Epithelial cell of esophagus (primary cell): ENCODE measurements at regions not wholly inside any gene's neighbourhood (a gene's known extent, or its start where the extent isn't known, plus 50 kb on each side); places are given as distances from the start of the nearest gene placed in this dataset.

Experiments used
- DNase-seq: peaks from one replicate; pipeline ENCODE4 v3.0.0; 2010; ENCODE audit warnings: low read depth
- H3K4me3 ChIP-seq: 2 replicates; pipeline ENCODE4 v1.5.1; 2011; ENCODE audit warnings: mild to moderate bottlenecking, low read length, control low read depth
- TF ChIP-seq, protein P1 (sequence below): IDR thresholded peaks from 2 replicates; pipeline ENCODE4 v1.5.1; 2011; ENCODE audit warnings: low read depth, mild to moderate bottlenecking, low read length, control low read depth, inconsistent platforms; ENCODE audit not compliant: insufficient read depth; ENCODE audit errors: missing control alignments

DNA sequence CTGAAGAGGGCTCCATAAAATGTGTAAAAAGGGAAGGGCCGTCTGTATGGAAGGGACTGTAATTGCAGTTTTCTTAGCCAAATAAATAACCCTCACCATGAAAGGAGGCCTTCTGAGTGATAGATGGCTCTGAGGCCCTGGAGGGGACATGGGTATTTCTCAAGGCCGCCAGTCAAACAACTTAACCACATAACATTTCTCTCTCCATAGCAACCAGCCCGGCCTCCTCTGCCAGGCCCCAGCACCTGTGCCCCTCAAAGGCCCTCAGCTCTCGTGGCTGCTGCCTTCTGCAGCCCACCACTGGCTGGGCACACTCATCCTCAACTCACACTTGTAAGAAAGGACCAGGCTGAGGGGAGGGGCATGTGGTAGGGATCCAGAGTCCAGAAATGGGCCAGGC lies 57.0 kb upstream of the GJB5 start:
- TF ChIP-seq, protein P1, sequence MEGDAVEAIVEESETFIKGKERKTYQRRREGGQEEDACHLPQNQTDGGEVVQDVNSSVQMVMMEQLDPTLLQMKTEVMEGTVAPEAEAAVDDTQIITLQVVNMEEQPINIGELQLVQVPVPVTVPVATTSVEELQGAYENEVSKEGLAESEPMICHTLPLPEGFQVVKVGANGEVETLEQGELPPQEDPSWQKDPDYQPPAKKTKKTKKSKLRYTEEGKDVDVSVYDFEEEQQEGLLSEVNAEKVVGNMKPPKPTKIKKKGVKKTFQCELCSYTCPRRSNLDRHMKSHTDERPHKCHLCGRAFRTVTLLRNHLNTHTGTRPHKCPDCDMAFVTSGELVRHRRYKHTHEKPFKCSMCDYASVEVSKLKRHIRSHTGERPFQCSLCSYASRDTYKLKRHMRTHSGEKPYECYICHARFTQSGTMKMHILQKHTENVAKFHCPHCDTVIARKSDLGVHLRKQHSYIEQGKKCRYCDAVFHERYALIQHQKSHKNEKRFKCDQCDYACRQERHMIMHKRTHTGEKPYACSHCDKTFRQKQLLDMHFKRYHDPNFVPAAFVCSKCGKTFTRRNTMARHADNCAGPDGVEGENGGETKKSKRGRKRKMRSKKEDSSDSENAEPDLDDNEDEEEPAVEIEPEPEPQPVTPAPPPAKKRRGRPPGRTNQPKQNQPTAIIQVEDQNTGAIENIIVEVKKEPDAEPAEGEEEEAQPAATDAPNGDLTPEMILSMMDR = no peak
- DNase-seq = no peak
- no peak overlapping the region for H3K4me3 ChIP-seq

DNA sequence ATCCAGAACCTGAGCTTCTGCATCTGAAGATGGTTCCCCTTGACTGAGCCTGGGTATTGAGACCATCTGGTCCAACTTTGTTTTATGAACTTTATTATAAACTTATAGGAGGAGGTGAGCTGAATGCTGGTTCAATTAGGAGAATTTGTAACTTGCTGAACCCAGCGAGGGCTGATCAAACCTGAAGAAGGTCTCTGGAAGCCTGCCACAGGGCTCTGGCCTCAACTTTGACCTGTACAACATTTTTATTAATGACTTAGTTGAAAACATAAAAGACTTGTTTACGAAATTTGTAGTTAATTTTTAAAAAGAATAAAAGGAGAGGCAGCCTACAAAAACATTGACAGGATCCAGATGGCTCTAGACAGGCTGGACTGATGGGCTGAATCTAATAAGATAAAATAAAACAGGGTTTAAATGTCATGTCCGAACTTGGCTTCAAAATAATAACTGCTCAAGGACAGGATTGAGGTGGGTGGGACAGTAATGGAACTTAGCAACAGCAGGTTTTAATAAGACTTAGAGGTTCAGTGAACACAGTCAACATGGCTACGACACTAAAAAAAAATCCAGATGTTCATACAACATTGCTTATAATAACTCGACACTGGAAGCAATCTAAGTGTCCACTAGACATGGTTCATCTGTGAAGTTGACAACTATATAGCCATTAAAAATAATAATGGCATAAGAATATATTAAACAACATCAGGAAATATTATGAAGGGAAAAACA lies 53.4 kb upstream of the GJB5 start:
- no peak overlapping the region for H3K4me3 ChIP-seq
- TF ChIP-seq, protein P1 = no peak
- no peak for DNase-seq
